BE2C (cell line): ENCODE measurements at regions not wholly inside any gene's neighbourhood (a gene's known extent, or its start where the extent isn't known, plus 50 kb on each side); places are given as distances from the start of the nearest gene placed in this dataset.

ENCODE experiments used
- DNase-seq: peaks from one replicate; pipeline ENCODE4 v3.0.0-alpha.2; 2020
- H3K27me3 ChIP-seq: fragments of 250-450 bp; sonication (Bioruptor Pico); 2 replicates; pipeline ENCODE4 v1.5.1; 2020; ENCODE audit warnings: mild to moderate bottlenecking
- H3K36me3 ChIP-seq: fragments of 250-450 bp; sonication (Bioruptor Pico); 2 replicates; pipeline ENCODE4 v1.5.1; 2020; ENCODE audit warnings: mild to moderate bottlenecking
- H3K4me1 ChIP-seq: fragments of 250-450 bp; sonication (Bioruptor Pico); 2 replicates; pipeline ENCODE4 v1.5.1; 2020
- H3K4me3 ChIP-seq: 2 replicates; pipeline ENCODE4 v1.5.1; 2011; ENCODE audit warnings: low read depth, low read length
- H3K9me3 ChIP-seq: fragments of 250-450 bp; sonication (Bioruptor Pico); 2 replicates; pipeline ENCODE4 v1.5.1; 2020
- TF ChIP-seq, protein P1 (sequence below): IDR thresholded peaks from 2 replicates; pipeline ENCODE4 v1.5.1; 2012; ENCODE audit warnings: mild to moderate bottlenecking, low read depth, low read length

DNA sequence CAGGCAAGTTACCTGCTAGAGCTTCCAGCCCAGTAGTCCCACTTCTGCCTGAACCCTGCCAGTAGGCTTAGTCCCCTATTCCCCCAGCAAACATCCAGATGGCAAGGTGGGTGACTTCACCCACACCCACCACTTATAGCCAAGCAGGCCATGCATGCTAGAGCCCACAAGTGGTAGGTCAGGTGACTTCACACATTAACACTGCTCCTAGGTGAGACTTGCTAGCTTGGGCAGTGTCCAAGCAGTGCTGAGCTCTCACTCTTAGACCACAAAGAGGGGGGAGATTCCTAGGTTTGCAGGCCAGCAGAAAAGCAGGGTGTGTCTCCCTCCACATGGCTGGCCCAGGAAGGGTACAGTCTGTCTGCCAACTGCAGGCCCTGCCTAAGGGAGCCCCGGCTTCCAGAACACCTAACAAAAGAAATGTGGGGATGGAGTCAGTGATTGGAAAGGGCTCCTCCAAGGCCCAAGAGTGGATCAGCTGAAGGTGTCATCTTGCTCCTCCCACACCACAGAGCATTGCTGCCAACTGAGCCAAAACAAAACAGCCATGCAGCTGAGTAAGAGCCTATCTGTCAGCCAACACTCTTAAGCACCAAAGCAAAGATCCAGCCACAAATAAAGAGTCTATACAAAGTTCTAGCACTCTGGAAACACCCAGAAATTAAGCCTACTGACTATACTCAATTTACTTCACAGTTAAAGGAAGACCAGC, 158.1 kb upstream of the USP38 start:
- no peaks in the 10 kb centered on the region for H3K36me3 ChIP-seq
- no peaks in the 10 kb centered on the region for H3K9me3 ChIP-seq
- no peak for DNase-seq
- TF ChIP-seq, protein P1, sequence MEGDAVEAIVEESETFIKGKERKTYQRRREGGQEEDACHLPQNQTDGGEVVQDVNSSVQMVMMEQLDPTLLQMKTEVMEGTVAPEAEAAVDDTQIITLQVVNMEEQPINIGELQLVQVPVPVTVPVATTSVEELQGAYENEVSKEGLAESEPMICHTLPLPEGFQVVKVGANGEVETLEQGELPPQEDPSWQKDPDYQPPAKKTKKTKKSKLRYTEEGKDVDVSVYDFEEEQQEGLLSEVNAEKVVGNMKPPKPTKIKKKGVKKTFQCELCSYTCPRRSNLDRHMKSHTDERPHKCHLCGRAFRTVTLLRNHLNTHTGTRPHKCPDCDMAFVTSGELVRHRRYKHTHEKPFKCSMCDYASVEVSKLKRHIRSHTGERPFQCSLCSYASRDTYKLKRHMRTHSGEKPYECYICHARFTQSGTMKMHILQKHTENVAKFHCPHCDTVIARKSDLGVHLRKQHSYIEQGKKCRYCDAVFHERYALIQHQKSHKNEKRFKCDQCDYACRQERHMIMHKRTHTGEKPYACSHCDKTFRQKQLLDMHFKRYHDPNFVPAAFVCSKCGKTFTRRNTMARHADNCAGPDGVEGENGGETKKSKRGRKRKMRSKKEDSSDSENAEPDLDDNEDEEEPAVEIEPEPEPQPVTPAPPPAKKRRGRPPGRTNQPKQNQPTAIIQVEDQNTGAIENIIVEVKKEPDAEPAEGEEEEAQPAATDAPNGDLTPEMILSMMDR: no peak
- no peaks in the 10 kb centered on the region for H3K4me1 ChIP-seq
- no peak overlapping the region for H3K4me3 ChIP-seq
- no peaks in the 10 kb centered on the region for H3K27me3 ChIP-seq

DNA sequence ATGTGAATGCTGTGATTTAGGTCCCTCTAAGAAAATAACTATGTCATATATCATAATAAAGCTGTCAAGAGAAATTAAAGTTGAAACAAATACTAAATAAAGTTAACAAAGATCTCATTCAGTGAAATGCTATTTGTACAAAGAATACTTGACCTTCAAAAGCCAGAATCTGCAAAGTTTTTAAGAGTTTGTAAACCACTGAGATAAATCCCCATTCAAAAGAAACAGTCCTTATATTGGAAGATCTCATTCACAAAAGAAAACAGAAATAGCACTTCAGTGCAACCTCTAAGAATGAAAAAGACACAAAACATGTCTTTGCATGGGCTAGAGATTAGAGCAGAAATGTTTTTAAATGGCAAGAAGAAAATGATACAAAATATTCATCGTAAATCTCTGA, 149.1 kb upstream of the USP38 start:
- DNase-seq: no peak

DNA sequence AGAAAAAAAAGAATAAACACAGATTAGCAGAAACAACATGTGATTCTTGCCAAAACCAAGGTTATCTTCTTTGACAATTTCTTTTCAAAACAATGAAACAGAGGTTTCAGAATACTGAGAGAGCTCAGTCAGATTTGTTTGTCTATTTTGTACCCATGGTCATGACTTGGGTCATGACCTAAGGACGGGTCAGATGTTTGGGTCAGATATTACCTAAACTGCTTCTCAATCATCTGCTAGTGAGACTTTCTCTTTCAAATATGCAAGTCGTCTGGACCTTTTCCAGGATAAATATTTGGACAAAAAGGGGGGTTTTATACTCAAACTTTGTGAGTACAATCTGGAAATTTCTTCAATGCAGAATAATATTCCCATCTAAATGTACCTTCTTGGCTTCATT, 148.3 kb upstream of the USP38 start:
- no peaks in the 10 kb centered on the region for H3K27me3 ChIP-seq
- H3K36me3 ChIP-seq: no peaks in the 10 kb centered on the region
- TF ChIP-seq, protein P1: no peak
- H3K4me1 ChIP-seq: no peaks in the 10 kb centered on the region
- no peak overlapping the region for H3K4me3 ChIP-seq
- DNase-seq: no peak
- H3K9me3 ChIP-seq: no peaks in the 10 kb centered on the region

More for the DNA sequence above, 149.1 kb upstream of the USP38 start:
- no peaks in the 10 kb centered on the region for H3K36me3 ChIP-seq
- H3K4me3 ChIP-seq: no peak overlapping the region
- H3K4me1 ChIP-seq: no peaks in the 10 kb centered on the region
- H3K27me3 ChIP-seq: no peaks in the 10 kb centered on the region
- TF ChIP-seq, protein P1: no peak
- H3K9me3 ChIP-seq: no peaks in the 10 kb centered on the region

DNA sequence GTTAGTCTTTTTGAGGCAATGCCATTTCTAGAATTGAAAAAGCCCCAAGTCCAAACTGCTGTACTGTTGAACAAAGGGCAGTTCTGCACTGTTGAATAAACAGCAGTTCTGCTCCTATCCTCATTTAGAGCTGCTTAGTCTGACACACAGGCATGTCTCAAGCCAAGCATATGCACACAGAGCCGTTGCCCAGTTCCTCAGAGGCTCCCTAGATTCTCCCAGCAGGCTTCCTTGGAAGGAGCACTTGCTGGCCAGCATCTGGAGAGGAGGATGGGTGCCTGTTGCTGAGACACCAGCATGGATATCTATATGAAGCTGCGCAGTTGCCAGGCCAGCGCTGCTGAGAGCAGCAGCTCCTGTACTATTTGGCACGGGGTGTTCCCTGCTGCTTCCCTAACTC, 138.3 kb upstream of the USP38 start:
- DNase-seq: no peak
- no peaks in the 10 kb centered on the region for H3K27me3 ChIP-seq
- H3K4me1 ChIP-seq: no peaks in the 10 kb centered on the region
- no peaks in the 10 kb centered on the region for H3K36me3 ChIP-seq
- no peak overlapping the region for H3K4me3 ChIP-seq
- no peaks in the 10 kb centered on the region for H3K9me3 ChIP-seq
- TF ChIP-seq, protein P1: no peak

DNA sequence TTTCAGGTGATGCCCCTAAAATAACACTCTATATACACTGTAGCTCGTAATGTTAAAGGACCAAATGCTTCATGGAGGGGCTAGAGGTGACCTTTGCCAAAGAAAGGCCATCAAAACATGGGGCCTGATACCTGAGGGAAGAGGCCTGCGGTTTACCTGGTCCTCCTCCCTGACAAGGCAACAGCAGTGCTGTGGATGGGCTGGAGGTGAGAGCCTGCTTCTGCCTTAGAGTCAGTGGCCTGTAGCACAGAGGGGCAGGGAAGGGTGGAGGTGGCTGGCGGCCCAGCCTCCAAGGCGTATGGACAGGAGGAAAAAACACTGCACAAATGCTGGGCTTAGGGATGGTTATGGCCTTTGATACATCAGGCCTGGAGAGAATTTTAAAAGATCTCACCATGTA, 137.8 kb upstream of the USP38 start:
- no peaks in the 10 kb centered on the region for H3K4me1 ChIP-seq
- no peak overlapping the region for H3K4me3 ChIP-seq
- TF ChIP-seq, protein P1: no peak
- H3K9me3 ChIP-seq: no peaks in the 10 kb centered on the region
- DNase-seq: no peak
- no peaks in the 10 kb centered on the region for H3K36me3 ChIP-seq
- H3K27me3 ChIP-seq: no peaks in the 10 kb centered on the region

DNA sequence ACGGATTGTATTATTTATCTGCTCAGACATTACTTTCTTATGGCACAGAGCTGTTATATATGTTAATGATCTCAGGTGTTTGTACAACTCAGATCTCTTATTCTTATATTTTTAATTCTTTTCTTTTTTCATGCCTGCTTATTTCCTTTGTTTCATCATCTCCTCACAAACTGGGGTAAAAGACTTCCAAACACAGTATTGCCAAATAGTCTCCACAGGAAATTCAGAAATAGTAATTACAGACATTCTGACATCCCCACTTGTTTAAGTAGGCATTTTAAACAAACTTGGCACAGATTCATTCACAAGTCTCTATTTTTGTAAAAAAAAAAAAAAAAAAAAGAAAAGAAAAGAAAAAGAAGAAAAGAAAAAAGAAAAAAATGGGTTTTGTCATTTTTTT, 129.7 kb upstream of the USP38 start:
- TF ChIP-seq, protein P1: no peak
- H3K36me3 ChIP-seq: no peaks in the 10 kb centered on the region
- H3K9me3 ChIP-seq: no peaks in the 10 kb centered on the region
- DNase-seq: no peak
- no peaks in the 10 kb centered on the region for H3K4me1 ChIP-seq
- no peak overlapping the region for H3K4me3 ChIP-seq
- no peaks in the 10 kb centered on the region for H3K27me3 ChIP-seq
